Brain microvascular endothelial cell (primary cell): ENCODE measurements at regions not wholly inside any gene's neighbourhood (a gene's known extent, or its start where the extent isn't known, plus 50 kb on each side); places are given as distances from the start of the nearest gene placed in this dataset.

Experiments used
- DNase-seq: peaks from one replicate; pipeline ENCODE4 v3.0.0-alpha.2; 2020
- H3K27ac ChIP-seq: fragments of 250-450 bp; sonication (Bioruptor Pico); 2 replicates; pipeline ENCODE4 v1.5.1; 2020; ENCODE audit warnings: mild to moderate bottlenecking, moderate library complexity
- H3K27me3 ChIP-seq: fragments of 250-450 bp; sonication (Bioruptor Pico); replicated peaks from 2 replicates; pipeline ENCODE4 v1.5.1; 2020; ENCODE audit warnings: mild to moderate bottlenecking
- H3K36me3 ChIP-seq: fragments of 250-450 bp; sonication (Bioruptor Pico); replicated peaks from 2 replicates; pipeline ENCODE4 v1.5.1; 2020; ENCODE audit warnings: mild to moderate bottlenecking
- H3K4me3 ChIP-seq: 2 replicates; pipeline ENCODE4 v1.5.1; 2011; ENCODE audit warnings: low read depth, mild to moderate bottlenecking, control low read depth, low read length, moderate library complexity
- in situ Hi-C: cut with HindIII; loops from 2 replicates; pipeline ENCODE4 v1.10.0; 2017; ENCODE audit warnings: low sequenced_read_pairs, low pct_ligation_motif_present
- TF ChIP-seq, protein P1 (sequence below): IDR thresholded peaks from 2 replicates; pipeline ENCODE4 v1.5.1; 2011; ENCODE audit warnings: low read depth, mild to moderate bottlenecking, moderate library complexity, low read length, control low read depth, inconsistent platforms; ENCODE audit errors: missing control alignments

DNA sequence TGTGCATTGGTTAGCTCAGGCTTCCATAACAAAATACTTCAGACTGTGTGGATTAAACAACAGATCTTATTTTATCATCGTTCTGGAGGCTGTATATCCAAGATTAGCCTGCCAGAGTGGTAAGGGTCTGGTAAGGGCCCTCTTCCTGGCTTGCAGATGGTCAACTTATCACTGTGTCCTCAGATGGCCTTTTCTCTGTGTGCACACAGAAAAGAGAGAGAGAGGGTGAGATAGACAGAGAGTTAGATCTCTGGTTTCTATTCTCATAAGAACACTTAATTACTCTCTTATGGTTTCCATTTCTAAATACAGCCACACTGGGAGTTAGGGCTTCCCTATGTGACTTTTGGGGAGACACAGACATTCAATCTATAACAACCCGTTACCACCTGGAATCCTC, 1003.5 kb downstream of the TSN start:
- in situ Hi-C loops: no loop called here
- Histone ChIP-seq H3K36me3 (no peaks in the 10 kb centered on the region), H3K27me3 (no peaks in the 10 kb centered on the region), H3K27ac (no peak overlapping the region), H3K4me3 (no peak overlapping the region)
- no peak for DNase-seq
- TF ChIP-seq, protein P1, sequence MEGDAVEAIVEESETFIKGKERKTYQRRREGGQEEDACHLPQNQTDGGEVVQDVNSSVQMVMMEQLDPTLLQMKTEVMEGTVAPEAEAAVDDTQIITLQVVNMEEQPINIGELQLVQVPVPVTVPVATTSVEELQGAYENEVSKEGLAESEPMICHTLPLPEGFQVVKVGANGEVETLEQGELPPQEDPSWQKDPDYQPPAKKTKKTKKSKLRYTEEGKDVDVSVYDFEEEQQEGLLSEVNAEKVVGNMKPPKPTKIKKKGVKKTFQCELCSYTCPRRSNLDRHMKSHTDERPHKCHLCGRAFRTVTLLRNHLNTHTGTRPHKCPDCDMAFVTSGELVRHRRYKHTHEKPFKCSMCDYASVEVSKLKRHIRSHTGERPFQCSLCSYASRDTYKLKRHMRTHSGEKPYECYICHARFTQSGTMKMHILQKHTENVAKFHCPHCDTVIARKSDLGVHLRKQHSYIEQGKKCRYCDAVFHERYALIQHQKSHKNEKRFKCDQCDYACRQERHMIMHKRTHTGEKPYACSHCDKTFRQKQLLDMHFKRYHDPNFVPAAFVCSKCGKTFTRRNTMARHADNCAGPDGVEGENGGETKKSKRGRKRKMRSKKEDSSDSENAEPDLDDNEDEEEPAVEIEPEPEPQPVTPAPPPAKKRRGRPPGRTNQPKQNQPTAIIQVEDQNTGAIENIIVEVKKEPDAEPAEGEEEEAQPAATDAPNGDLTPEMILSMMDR: no peak

DNA sequence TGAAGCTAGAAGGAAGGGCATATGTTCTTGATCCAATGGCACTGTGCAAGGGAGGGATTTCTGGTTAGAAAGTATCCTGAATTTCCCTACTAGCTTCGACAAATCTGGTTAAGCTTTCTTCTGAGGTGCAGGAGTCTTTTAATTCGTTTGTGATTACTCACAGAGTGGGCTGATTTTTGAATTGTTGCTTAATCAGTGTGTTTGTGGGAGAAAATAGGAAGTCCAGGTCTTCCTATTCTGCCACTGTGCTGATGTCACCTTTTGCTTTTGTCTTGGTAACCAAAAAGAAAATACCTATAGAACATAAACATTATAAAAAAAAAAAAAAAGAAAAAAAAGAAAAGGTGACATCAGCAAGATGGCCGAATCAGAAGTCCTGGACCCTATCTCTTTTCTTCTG, 1008.6 kb downstream of the TSN start:
- in situ Hi-C loops: no loop called here
- DNase-seq: no peak
- no peaks in the 10 kb centered on the region for H3K36me3 ChIP-seq
- H3K4me3 ChIP-seq: no peak overlapping the region
- H3K27me3 ChIP-seq: no peaks in the 10 kb centered on the region
- no peak overlapping the region for H3K27ac ChIP-seq
- TF ChIP-seq, protein P1: no peak

DNA sequence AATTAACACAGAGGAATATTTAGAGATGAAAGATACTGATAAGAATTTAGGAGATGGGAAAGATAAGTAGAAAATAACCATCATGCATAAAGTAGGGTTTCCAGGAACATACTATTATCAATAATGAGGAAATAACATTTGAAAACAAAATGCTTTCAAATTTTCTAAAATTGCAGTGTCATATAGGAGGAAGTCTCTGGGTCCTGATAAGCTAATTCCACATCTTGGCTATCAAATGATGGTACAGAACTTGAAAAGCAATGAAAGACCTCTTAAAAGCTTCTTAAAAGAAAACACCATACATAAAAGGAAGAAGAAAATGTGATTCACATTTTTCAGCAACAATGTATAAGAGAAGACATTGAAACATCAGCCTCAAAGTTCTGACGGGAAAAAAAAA, 1024.8 kb downstream of the TSN start:
- in situ Hi-C loops: no loop called here
- Histone ChIP-seq H3K27ac (no peak overlapping the region), H3K36me3 (no peaks in the 10 kb centered on the region), H3K4me3 (no peak overlapping the region), H3K27me3 (no peaks in the 10 kb centered on the region)
- TF ChIP-seq, protein P1: no peak
- no peak for DNase-seq

DNA sequence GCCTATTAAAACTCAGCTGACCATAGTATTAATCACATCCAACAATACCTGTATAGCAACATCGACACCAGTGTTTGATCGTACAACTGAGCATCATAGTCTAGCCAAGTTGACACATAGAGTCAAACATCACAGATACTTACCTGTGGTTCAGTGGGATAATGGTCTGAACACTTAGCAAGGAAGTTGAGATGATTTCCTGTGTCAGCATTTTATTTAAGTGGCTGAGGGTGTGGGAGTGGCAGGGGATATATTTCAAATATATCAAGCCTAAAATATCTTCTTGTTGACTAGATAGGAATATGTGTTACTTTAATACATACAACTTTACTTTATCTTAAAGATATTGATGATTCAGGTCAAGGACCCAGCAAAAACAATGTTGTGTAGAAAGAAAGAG, 1038.6 kb downstream of the TSN start:
- DNase-seq: no peak
- no peaks in the 10 kb centered on the region for H3K36me3 ChIP-seq
- in situ Hi-C loops: no loop called here
- no peak overlapping the region for H3K27ac ChIP-seq
- H3K4me3 ChIP-seq: no peak overlapping the region
- TF ChIP-seq, protein P1: no peak
- H3K27me3 ChIP-seq: no peaks in the 10 kb centered on the region

DNA sequence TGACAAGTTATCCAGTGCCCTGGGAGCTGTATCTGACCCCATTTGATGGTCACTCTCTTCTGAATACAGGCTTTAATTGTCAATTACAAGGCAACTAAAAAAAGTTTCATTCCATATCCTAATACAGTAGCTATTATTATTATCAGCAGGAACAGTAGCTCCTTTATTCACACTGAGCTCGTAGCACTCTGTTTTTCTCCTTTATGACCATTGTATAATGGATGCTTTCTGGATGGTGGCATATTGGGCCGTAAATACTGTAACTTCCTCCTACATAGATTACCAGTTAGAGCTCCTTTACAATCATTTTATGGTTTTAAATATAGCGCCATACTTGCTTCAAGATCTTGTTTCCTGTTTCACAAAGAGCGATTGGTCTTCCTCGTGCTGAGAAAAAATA, 1040.3 kb downstream of the TSN start:
- in situ Hi-C loops: no loop called here
- no peaks in the 10 kb centered on the region for H3K36me3 ChIP-seq
- H3K27ac ChIP-seq: no peak overlapping the region
- no peak overlapping the region for H3K4me3 ChIP-seq
- no peak for DNase-seq
- TF ChIP-seq, protein P1: no peak
- H3K27me3 ChIP-seq: no peaks in the 10 kb centered on the region

DNA sequence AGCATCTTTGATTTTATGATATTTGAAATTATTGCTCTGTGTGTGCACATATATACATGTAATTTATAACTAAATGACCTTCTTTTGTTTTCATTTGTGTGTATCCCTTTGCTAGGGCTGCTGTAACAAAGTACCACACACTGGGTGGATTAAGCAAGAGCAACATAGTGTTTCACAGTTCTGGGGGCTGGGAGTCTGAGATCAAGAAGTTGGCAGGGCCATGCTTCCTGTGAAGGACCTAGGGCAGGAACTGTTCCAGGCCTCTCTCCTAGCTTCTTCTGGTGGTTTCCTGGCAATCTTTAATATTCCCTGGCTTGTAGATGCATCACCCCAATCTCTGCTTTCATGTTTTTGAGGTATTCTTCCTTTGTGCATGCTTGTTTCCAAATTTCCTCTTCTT, 1043.9 kb downstream of the TSN start:
- in situ Hi-C loops: no loop called here
- no peaks in the 10 kb centered on the region for H3K36me3 ChIP-seq
- no peak overlapping the region for H3K27ac ChIP-seq
- DNase-seq: no peak
- H3K27me3 ChIP-seq: no peaks in the 10 kb centered on the region
- H3K4me3 ChIP-seq: no peak overlapping the region
- TF ChIP-seq, protein P1: no peak
